GM19238 (cell line): ENCODE measurements at regions not wholly inside any gene's neighbourhood (a gene's known extent, or its start where the extent isn't known, plus 50 kb on each side); places are given as distances from the start of the nearest gene placed in this dataset.
"Not testable (repeated sequence)": the region's sequence is repeated elsewhere in the genome, so short reads cannot be mapped to it uniquely, and the experiment has no call there.

Experiments used
- DNase-seq: peaks from one replicate; pipeline ENCODE4 v3.0.0; 2011; ENCODE audit warnings: low spot score; ENCODE audit not compliant: insufficient read length

GRCh38 chr10:58068809-58069208, 198.9 kb downstream of the IPMK start:
- DNase-seq, result no peak

- no peak for DNase-seq
These were observed 200.7 kb downstream of the IPMK start for GRCh38 chr10:58066979-58067378.

DNA sequence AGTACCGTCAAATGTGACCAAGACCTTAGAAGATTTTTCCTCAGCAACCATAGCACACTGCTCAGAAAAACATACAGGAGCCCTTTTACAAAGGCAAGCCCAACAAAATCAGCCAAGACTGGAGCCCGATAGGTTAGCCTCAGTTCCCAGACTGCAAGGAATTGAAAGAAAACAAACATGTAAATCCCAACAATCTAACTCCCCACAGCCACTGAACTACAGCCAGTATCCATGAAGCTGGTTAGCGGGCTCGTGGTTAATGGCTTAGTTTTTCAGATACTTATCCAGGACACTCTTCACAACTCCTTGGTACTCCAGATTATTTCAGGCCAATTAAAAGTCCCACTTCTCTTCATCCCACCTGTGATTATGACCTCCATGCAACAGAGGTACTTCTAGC, 201.6 kb downstream of the IPMK start:
- DNase-seq, result no peak

DNA sequence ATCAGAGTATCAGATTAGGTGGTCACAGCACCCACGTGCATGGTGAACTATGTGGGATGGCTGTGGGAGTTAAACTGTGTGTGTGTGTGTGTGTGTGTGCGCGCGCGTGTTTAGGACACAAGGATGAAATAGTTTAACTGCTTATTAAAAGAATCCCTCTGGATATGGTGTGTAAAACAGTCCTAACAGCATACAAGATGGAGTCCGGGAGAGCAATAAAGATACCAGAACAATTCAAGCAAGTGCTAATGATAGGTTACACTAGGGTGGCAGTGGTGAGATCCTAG, 202.2 kb downstream of the IPMK start:
- no peak for DNase-seq

- DNase-seq, result peak; percentile 4
These were observed 202.8 kb downstream of the IPMK start for GRCh38 chr10:58064714-58065528.

DNA sequence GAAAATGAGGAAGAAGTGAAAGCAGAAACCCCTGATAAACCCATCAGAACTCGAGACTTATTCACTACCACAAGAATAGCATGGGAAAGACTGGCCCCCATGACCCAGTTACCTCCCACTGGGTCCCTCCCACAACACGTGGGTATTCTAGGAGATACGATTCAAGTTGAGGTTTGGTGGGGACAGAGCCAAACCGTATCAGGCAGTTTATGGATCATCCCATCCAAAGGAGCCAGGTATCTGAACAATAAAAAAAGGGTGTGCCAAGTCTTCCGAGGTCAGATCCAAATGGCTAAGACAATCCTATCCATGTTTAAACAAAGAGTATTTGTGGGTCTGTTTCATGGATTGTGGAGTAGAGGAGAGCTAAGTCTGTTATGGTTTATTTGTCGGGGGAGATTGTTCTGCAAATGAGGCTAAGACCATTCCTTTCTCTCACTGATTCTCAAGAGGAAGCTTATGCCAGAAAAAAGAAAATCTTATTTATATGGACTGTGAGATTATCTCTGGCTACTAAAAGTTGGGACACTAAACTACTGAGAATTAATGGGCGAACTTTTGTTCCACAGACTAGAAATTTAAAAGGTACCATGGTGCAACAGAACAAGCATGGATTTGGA, 203.7 kb downstream of the IPMK start:
- no peak for DNase-seq

DNA sequence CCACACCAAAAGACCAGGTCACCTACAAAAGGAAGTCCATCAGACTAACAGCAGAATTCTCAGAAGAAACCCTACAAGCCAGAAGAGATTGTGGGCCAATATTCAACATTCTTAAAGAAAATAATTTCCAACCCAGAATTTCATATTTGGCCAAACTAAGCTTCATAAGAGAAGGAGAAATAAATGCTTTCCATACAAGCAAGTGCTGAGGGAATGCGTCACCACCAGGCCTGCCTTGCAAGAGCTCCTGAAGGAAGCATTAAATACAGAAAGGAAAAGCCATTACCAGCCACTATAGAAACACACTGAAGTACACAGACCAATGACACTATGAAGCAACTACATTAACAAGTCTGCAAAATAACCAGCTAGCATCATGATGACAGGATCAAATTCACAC, 209.0 kb downstream of the IPMK start:
- DNase-seq, result not testable (repeated sequence)

GRCh38 chr10:58054881-58055280, 212.8 kb downstream of the IPMK start:
- no peak for DNase-seq

DNA sequence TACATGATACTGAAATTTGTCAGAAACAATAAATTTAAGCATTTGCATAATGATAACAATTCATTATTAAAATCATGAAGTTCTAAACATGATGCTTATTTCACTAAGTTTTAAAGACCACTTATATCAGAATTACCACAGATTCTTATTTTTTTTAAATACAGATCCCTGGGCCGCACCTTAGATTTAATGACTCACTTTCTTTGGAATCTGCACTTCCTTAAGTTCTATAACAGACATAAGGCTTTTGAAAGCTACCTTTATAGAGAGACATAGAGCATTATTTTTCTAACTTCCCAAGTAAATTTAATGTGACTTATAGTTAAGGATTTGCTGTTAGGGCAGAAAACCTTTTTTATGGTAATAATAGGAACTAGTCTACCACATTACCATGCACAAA, 214.9 kb downstream of the IPMK start:
- no peak for DNase-seq

- DNase-seq, result no peak
These were observed 217.1 kb downstream of the IPMK start for GRCh38 chr10:58050575-58050974.

DNA sequence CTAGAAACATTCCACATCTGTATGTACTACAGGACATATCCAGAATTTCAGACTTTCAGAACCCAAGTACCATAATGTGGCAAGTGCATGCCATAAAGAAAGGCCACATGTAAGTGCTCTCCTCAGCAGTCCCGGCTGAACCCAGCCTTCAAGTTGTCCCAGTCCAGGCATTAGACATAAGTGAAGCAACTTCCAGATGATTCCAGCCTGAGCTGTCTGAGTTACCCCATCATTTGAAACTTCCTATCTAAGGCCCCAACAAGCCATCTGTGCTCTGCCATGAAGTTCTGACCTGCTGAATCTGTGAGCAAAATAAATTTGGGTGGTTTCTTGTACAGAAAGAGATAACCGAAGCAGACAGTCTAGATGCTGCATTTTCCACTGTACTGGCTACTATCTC, 218.8 kb downstream of the IPMK start:
- no peak for DNase-seq

DNA sequence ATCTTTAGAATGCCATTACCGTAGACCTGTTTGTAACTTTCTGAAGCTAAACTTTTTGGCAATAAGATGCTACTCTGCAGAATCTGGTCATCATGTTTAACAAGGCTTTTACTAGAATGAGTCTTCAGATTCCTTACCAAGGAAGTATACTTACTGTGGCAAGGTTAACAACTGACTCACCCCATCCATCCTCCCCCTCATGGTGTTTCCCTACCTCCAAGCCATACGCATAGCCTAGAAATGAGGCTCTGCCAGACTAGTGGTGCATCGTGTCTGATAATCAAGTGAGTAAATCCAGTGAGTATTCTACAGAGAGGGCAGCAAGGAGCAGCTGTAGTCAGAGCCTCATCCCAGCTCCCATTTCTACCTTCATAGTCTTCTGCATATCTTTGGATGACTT, 223.6 kb downstream of the IPMK start:
- no peak for DNase-seq

DNA sequence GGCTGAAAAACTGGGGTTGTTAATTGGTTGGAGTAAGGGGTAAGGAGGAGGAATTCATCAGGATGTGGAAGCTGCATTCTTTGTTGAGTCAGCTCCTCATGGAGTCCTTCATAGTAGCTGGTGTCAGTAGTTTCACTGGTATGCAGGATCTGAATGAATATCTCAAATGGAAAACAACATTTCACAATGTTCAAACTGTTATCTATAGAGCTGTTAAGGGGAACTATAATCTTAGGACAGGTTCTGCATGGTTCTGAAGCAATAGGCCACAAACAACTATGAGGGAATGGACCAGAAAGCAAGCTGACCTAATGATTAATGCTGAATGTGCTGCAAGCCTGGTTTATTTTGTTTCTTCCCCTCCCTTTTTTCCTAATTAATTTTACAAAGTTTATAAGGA, 225.8 kb downstream of the IPMK start:
- DNase-seq, result no peak

DNA sequence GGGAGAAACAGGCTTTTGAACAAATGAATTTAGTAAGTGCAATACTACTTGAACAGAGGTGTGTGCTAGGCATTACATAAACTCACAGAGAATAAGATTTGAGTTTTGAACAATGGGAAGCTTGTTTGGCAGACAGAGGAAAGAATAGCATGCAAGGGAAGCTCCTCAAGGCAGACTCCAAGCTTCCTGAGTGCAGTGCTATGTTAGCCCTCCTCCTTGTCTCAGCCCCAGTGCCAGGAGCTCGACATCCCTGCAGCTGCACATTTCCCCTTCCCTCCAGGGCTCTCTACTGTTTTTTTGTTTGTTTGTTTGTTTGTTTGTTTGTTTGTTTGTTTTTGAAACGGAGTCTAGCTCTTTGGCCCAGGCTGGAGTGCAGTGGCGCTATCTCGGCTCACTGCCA, 237.5 kb downstream of the IPMK start:
- DNase-seq, result no peak

GRCh38 chr10:58028597-58029366, 238.9 kb downstream of the IPMK start:
- no peak for DNase-seq

GRCh38 chr10:58027426-58027825, 240.3 kb downstream of the IPMK start:
- no peak for DNase-seq

DNA sequence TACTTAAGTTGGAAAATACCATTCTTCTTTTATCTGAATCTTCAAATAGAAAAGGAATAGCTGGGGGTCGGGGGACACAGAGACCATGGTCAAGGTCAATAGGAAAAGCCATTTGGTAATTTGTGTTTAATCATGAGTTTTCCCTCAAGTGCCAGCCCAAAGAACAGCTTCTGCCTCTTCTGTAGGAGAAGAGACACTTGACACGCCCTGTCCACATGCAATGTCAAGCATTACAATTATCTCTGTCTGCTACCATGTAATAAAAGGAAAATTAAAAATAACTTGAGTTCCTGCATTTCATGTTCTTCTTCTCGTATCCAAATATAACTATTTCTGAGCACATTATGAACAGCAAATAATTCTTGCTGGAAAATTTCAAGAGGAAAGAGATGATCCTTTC, 241.7 kb downstream of the IPMK start:
- no peak for DNase-seq

- DNase-seq, result no peak
These were observed 244.2 kb downstream of the IPMK start for GRCh38 chr10:58023341-58024073.

DNA sequence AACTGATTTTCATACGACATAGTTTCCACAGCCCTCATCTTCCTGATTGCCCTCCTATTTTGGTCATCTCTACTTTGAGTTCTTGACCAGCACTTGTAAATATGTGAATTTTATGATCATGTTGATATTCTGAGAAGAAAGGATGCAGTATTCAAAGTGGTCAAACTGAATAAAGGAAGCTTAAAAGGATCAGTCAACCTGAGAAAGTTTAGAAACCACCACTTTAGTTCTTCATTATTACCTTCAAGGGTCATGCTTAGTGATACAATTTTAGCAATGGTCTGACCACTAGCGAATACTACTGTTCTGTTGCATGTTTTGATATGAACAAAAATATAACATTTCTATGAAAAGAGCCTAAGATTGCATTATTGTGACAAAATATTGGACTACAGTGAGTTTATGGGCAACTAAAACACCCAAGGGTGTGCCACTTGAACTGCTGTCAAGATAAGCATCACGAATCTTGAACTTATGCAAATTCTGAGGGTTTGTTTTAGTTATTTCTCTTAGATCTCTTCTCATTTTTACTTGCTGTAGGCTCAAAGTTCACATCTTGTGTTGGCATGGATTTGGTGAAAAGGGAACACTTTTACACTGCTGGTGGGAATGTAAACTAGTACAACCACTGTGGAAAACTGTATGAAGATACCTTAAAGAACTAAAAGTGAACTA, 247.7 kb downstream of the IPMK start:
- DNase-seq, result no peak

DNA sequence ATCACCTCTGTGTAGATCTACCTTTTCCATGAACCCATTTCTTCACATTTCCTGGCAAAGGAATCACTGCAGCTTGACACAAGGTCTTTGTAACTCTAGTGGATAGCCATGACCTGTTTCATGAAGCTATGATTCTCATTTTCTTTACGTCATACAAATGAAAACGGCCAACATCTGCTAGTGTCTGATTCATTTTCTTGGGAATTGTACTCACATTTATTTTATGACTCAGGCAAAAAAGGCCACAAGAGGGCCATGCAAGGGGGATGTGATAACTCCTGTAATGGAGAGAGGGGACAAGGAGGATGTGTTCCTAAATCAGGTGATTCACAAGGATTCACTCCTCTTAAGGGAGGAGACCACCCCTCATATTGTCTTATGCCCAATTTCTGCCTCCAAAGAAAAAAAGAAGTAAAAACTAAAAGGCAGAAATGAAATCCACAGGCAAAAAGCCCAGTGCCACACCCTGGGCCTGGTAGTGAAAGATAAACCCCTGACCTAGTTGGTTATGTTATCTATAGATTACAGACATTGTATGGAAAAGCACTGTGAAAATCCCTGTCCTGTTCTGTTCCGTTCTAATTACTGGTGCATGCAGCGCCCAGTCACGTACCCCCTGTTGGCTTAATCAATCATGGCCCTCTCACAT, 249.9 kb downstream of the IPMK start:
- DNase-seq, result no peak

GRCh38 chr10:58016614-58017013, 251.1 kb downstream of the IPMK start:
- no peak for DNase-seq
